ENCODE measurements at regions not wholly inside any gene's neighbourhood (a gene's known extent, or its start where the extent isn't known, plus 50 kb on each side); places are given as distances from the start of the nearest gene placed in this dataset.

DNA sequence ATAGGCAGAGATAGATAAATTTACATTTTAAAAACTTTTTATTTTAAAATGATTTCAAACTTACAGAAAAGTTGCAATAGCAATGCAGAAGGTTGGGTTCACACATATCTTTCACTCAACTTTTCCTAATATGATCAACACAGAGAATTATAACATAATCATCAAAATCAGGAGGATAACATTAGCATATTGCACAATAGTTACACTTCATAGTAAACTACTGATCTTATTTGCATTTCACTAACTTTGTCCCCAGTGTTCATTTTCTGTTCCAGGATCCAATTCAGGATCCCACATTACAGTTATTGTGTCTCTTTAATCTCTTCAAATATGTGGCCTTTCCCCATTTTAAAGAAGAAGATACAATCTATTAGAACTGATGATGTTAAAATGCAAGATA lies 115.4 kb upstream of the ETV6 start:
- no peak for TF ChIP-seq POLR2AphosphoS5 (IDR thresholded peaks at IDR 0.05; ENCODE audit: low read depth, low read length)
- TF ChIP-seq POLR2A (IDR thresholded peaks at IDR 0.05; ENCODE audit: low read depth, low read length), result no peak
- no peak for TF ChIP-seq TAF1 (IDR thresholded peaks at IDR 0.05; ENCODE audit: low read depth, low read length)
